MM.1S (cell line): ENCODE measurements at regions not wholly inside any gene's neighbourhood (a gene's known extent, or its start where the extent isn't known, plus 50 kb on each side); places are given as distances from the start of the nearest gene placed in this dataset.

Experiments
- DNase-seq: peaks from one replicate; pipeline ENCODE4 v3.0.0-alpha.2; 2015
- H2AFZ ChIP-seq: fragments of 300-600 bp; sonication (generic); 2 replicates; pipeline ENCODE4 v1.6.0; 2016; ENCODE audit warnings: antibody characterized with exemption, low read length
- H3F3A ChIP-seq: fragments of 300-600 bp; sonication (generic); 2 replicates; pipeline ENCODE4 v1.6.1; 2016; ENCODE audit warnings: mild to moderate bottlenecking, antibody characterized with exemption, low read length, moderate library complexity, mixed read lengths; ENCODE audit not compliant: insufficient read depth
- H3K27ac ChIP-seq: fragments of 300-600 bp; sonication (generic); 2 replicates; pipeline ENCODE4 v1.5.1; 2016; ENCODE audit warnings: mild to moderate bottlenecking, low read length
- H3K27me3 ChIP-seq: fragments of 300-600 bp; sonication (generic); replicated peaks from 2 replicates; pipeline ENCODE4 v1.6.0; 2016; ENCODE audit warnings: low read length; ENCODE audit not compliant: insufficient read depth
- H3K36me3 ChIP-seq: fragments of 300-600 bp; sonication (generic); replicated peaks from 2 replicates; pipeline ENCODE4 v1.6.1; 2016; ENCODE audit warnings: mild to moderate bottlenecking, low read length, mixed read lengths; ENCODE audit not compliant: insufficient read depth
- H3K4me1 ChIP-seq: fragments of 300-600 bp; sonication (generic); 2 replicates; pipeline ENCODE4 v1.6.1; 2016; ENCODE audit warnings: low read length, mixed read lengths
- H3K4me2 ChIP-seq: fragments of 300-600 bp; sonication (generic); 2 replicates; pipeline ENCODE4 v1.6.0; 2016; ENCODE audit warnings: low read depth, low read length
- H3K4me3 ChIP-seq: fragments of 300-600 bp; sonication (generic); 2 replicates; pipeline ENCODE4 v1.5.1; 2016; ENCODE audit warnings: low read length, mixed read lengths
- H3K79me2 ChIP-seq: fragments of 300-600 bp; sonication (generic); 2 replicates; pipeline ENCODE4 v1.6.1; 2016; ENCODE audit warnings: mixed run types, low read length, mixed read lengths
- H3K9ac ChIP-seq: fragments of 300-600 bp; sonication (generic); 2 replicates; pipeline ENCODE4 v1.6.1; 2016; ENCODE audit warnings: low read length, mixed read lengths
- H3K9me2 ChIP-seq: fragments of 300-600 bp; sonication (generic); replicated peaks from 2 replicates; pipeline ENCODE4 v1.6.1; 2016; ENCODE audit warnings: mild to moderate bottlenecking, low read length, mixed read lengths; ENCODE audit not compliant: insufficient read depth
- H3K9me3 ChIP-seq: fragments of 300-600 bp; sonication (generic); replicated peaks from 2 replicates; pipeline ENCODE4 v1.6.1; 2016; ENCODE audit warnings: mild to moderate bottlenecking, low read length, mixed read lengths; ENCODE audit not compliant: insufficient read depth
- H4K20me1 ChIP-seq: fragments of 300-600 bp; sonication (generic); 2 replicates; pipeline ENCODE4 v1.6.1; 2016; ENCODE audit warnings: mild to moderate bottlenecking, low read length, moderate library complexity, mixed read lengths; ENCODE audit not compliant: insufficient read depth
- CTCF ChIP-seq: fragments of 300-600 bp; sonication (generic); IDR thresholded peaks from 2 replicates; pipeline ENCODE4 v1.5.1; 2016; ENCODE audit warnings: antibody characterized with exemption, low read length, mixed read lengths
- EZH2 ChIP-seq: fragments of 300-600 bp; sonication (generic); optimal IDR thresholded peaks from 2 replicates; pipeline ENCODE3; 2017; ENCODE audit warnings: low read depth, mild to moderate bottlenecking, antibody characterized with exemption, low read length, mixed read lengths
- EZH2phosphoT487 ChIP-seq: fragments of 300-600 bp; sonication (generic); IDR thresholded peaks from 2 replicates; pipeline ENCODE4 v1.6.1; 2018; ENCODE audit warnings: antibody characterized with exemption, low read length

- no peak overlapping the region for H3K27ac ChIP-seq
- H3F3A ChIP-seq = no peaks in the 10 kb centered on the region
- no peaks in the 10 kb centered on the region for H3K9me2 ChIP-seq
- no peak overlapping the region for H2AFZ ChIP-seq
- H3K27me3 ChIP-seq = no peaks in the 10 kb centered on the region
- no peaks in the 10 kb centered on the region for H3K36me3 ChIP-seq
- no peaks in the 10 kb centered on the region for H3K4me1 ChIP-seq
- no peaks in the 10 kb centered on the region for H3K79me2 ChIP-seq
- no peak for TF ChIP-seq EZH2
- no peak for TF ChIP-seq EZH2phosphoT487
- TF ChIP-seq CTCF = no peak
- no peak for DNase-seq
- no peaks in the 10 kb centered on the region for H3K9me3 ChIP-seq
- H3K4me3 ChIP-seq = no peak overlapping the region
- no peak overlapping the region for H3K4me2 ChIP-seq
- no peaks in the 10 kb centered on the region for H4K20me1 ChIP-seq
- H3K9ac ChIP-seq = no peak overlapping the region
These were observed 134.5 kb downstream of the MTX3 start for GRCh38 chr5:79856456-79857055.

GRCh38 chr5:79853676-79854418 is 137.2 kb downstream of the MTX3 start:
- Histone ChIP-seq H3K9ac (no peak overlapping the region), H3K4me1 (no peaks in the 10 kb centered on the region), H3K27me3 (no peaks in the 10 kb centered on the region), H3K27ac (no peak overlapping the region), H3K4me3 (no peak overlapping the region), H3K79me2 (no peaks in the 10 kb centered on the region), H4K20me1 (no peaks in the 10 kb centered on the region), H3K9me3 (no peaks in the 10 kb centered on the region), H2AFZ (no peak overlapping the region), H3K9me2 (no peaks in the 10 kb centered on the region), H3K36me3 (no peaks in the 10 kb centered on the region), H3K4me2 (no peak overlapping the region), H3F3A (no peaks in the 10 kb centered on the region)
- TF ChIP-seq EZH2 (no peak), EZH2phosphoT487 (no peak), CTCF (no peak)
- DNase-seq = no peak

GRCh38 chr5:79853028-79853427 is 138.0 kb downstream of the MTX3 start:
- no peaks in the 10 kb centered on the region for H3K79me2 ChIP-seq

More at GRCh38 chr5:79853028-79853427, 138.0 kb downstream of the MTX3 start:
- H3K4me1 ChIP-seq = no peaks in the 10 kb centered on the region
- H3K27me3 ChIP-seq = no peaks in the 10 kb centered on the region
- no peak overlapping the region for H3K4me2 ChIP-seq
- TF ChIP-seq CTCF (no peak), EZH2 (no peak), EZH2phosphoT487 (no peak)
- no peak overlapping the region for H3K27ac ChIP-seq
- H3K9me3 ChIP-seq = no peaks in the 10 kb centered on the region
- no peak overlapping the region for H3K9ac ChIP-seq
- no peaks in the 10 kb centered on the region for H3F3A ChIP-seq
- no peak overlapping the region for H2AFZ ChIP-seq
- no peak for DNase-seq
- no peaks in the 10 kb centered on the region for H4K20me1 ChIP-seq
- no peak overlapping the region for H3K4me3 ChIP-seq
- H3K36me3 ChIP-seq = no peaks in the 10 kb centered on the region
- no peaks in the 10 kb centered on the region for H3K9me2 ChIP-seq
